ENCODE measurements at regions not wholly inside any gene's neighbourhood (a gene's known extent, or its start where the extent isn't known, plus 50 kb on each side); places are given as distances from the start of the nearest gene placed in this dataset.

- no peak overlapping the region for H3K27ac Mint-ChIP-seq
- H3K4me1 Mint-ChIP-seq (ENCODE audit: low read depth) = no peaks in the 10 kb centered on the region
- DNase-seq = no peak
- intact Hi-C loops (cut with micrococcal nuclease) = no loop called here
- CTCF ChIA-PET = no interaction called here
- POLR2A ChIA-PET = no interaction called here
- no peak overlapping the region for H3K4me3 Mint-ChIP-seq
- no peaks in the 10 kb centered on the region for H3K36me3 Mint-ChIP-seq (ENCODE audit: low read depth)
- ATAC-seq = no peak
- H3K27me3 Mint-ChIP-seq = no peaks in the 10 kb centered on the region
- H3K9me3 Mint-ChIP-seq = peaks cover 5% of the 10 kb centered on the region
- no peak for TF ChIP-seq CTCF (IDR thresholded peaks at IDR 0.05)
These were observed 78.0 kb downstream of the SEC16B start for GRCh38 chr1:177891809-177892208.

- Mint-ChIP-seq H3K4me1 (ENCODE audit: low read depth) (no peaks in the 10 kb centered on the region), H3K27me3 (no peaks in the 10 kb centered on the region), H3K27ac (no peak overlapping the region), H3K9me3 (peaks cover 5% of the 10 kb centered on the region), H3K4me3 (no peak overlapping the region), H3K36me3 (ENCODE audit: low read depth) (no peaks in the 10 kb centered on the region)
- ChIA-PET POLR2A (no interaction called here), CTCF (no interaction called here)
- ATAC-seq = no peak
- no peak for TF ChIP-seq CTCF (IDR thresholded peaks at IDR 0.05)
- DNase-seq = no peak
- intact Hi-C loops (cut with micrococcal nuclease) = no loop called here
These were observed 79.4 kb downstream of the SEC16B start for GRCh38 chr1:177890479-177890878.

GRCh38 chr1:177884479-177885021, 85.3 kb downstream of the SEC16B start:
- no peaks in the 10 kb centered on the region for H3K27me3 Mint-ChIP-seq
- POLR2A ChIA-PET = no interaction called here
- H3K27ac Mint-ChIP-seq = no peak overlapping the region
- H3K9me3 Mint-ChIP-seq = peaks cover under 1% of the 10 kb centered on the region
- no peaks in the 10 kb centered on the region for H3K4me1 Mint-ChIP-seq (ENCODE audit: low read depth)
- no peak for TF ChIP-seq CTCF (IDR thresholded peaks at IDR 0.05)
- no peak overlapping the region for H3K4me3 Mint-ChIP-seq
- DNase-seq (no peak), ATAC-seq (no peak)
- intact Hi-C loops (cut with micrococcal nuclease) = no loop called here
- CTCF ChIA-PET = no interaction called here
- no peaks in the 10 kb centered on the region for H3K36me3 Mint-ChIP-seq (ENCODE audit: low read depth)

GRCh38 chr1:177883581-177883980, 86.3 kb downstream of the SEC16B start:
- H3K27me3 Mint-ChIP-seq = no peaks in the 10 kb centered on the region
- no peaks in the 10 kb centered on the region for H3K36me3 Mint-ChIP-seq (ENCODE audit: low read depth)
- DNase-seq = no peak

GRCh38 chr1:177880339-177880891, 89.4 kb downstream of the SEC16B start:
- H3K36me3 Mint-ChIP-seq (ENCODE audit: low read depth) = no peaks in the 10 kb centered on the region
- H3K4me3 Mint-ChIP-seq = no peak overlapping the region
- ChIA-PET POLR2A (no interaction called here), CTCF (no interaction called here)
- H3K4me1 Mint-ChIP-seq (ENCODE audit: low read depth) = no peaks in the 10 kb centered on the region
- H3K27ac Mint-ChIP-seq = no peak overlapping the region
- no peak for TF ChIP-seq CTCF (IDR thresholded peaks at IDR 0.05)
- DNase-seq (no peak), ATAC-seq (no peak)
- peaks cover 2% of the 10 kb centered on the region for H3K9me3 Mint-ChIP-seq
- no peaks in the 10 kb centered on the region for H3K27me3 Mint-ChIP-seq
- intact Hi-C loops (cut with micrococcal nuclease) = no loop called here

More at GRCh38 chr1:177883581-177883980, 86.3 kb downstream of the SEC16B start:
- Mint-ChIP-seq H3K4me3 (no peak overlapping the region), H3K4me1 (ENCODE audit: low read depth) (no peaks in the 10 kb centered on the region), H3K27ac (no peak overlapping the region), H3K9me3 (no peaks in the 10 kb centered on the region)
- TF ChIP-seq CTCF (IDR thresholded peaks at IDR 0.05) = no peak
- CTCF ChIA-PET = no interaction called here
- POLR2A ChIA-PET = no interaction called here
- ATAC-seq = no peak
- intact Hi-C loops (cut with micrococcal nuclease) = no loop called here

Data from activated CD8-positive, alpha-beta T cell treated with anti-CD3 and anti-CD28 coated beads for 36 hours (primary cell).